Mucosa of stomach (tissue), 1 donor: ENCODE measurements at regions not wholly inside any gene's neighbourhood (a gene's known extent, or its start where the extent isn't known, plus 50 kb on each side); places are given as distances from the start of the nearest gene placed in this dataset.
"Not testable (repeated sequence)": the region's sequence is repeated elsewhere in the genome, so short reads cannot be mapped to it uniquely, and the experiment has no call there.

Experiments used
- H3K27me3 ChIP-seq: one replicate; pipeline ENCODE4 v1.7.0; 2013; ENCODE audit warnings: mild to moderate bottlenecking, low read length; ENCODE audit not compliant: control insufficient read depth, insufficient read depth
- H3K36me3 ChIP-seq: one replicate; pipeline ENCODE4 v1.7.0; 2013; ENCODE audit warnings: low read length; ENCODE audit not compliant: control insufficient read depth, insufficient read depth
- H3K4me1 ChIP-seq: one replicate; pipeline ENCODE4 v1.7.0; 2013; ENCODE audit warnings: mild to moderate bottlenecking, low read length; ENCODE audit not compliant: control insufficient read depth, insufficient read depth
- H3K4me3 ChIP-seq: one replicate; pipeline ENCODE4 v1.7.0; 2013; ENCODE audit warnings: low read length
- H3K9ac ChIP-seq: one replicate; pipeline ENCODE4 v1.7.0; 2013; ENCODE audit warnings: mild to moderate bottlenecking, low read length, moderate library complexity
- H3K9me3 ChIP-seq: one replicate; pipeline ENCODE4 v1.7.0; 2013; ENCODE audit warnings: mild to moderate bottlenecking, low read length, moderate library complexity; ENCODE audit not compliant: control insufficient read depth
- donor health status: Pancreatic carcinoma.

DNA sequence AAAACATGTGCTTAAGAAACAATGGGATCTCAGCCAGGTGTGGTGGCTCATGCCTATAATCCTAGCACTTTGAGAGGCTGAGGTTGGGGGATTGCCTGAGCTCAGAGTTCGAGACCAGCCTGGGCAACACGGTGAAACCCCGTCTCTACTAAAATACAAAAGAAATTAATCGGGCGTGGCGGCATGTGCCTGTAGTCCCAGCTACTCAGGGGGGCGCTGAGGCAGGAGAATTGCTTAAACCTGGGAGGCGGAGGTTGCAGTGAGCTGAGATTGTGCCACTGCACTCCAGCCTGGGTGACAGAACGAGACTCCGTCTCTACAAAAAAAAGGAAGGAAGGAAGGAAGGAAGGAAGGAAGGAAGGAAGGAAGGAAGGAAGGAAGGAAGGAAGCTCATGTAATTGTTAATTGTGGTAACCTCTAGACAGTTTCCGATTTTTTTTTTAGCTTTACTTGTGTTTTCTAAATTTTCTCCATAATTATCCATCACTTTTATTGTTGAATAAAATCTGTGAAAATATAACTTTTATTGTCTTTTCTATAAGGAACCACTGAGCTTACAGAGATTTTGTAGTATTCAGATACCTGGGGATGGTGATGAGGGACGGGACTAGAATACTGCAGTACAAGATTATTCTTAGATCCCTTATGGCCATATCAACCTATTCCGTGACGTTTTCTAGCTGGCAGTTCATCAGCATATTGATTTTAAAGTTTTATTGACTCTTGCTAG lies 506.9 kb downstream of the NR2F2 start:
- no peaks in the 10 kb centered on the region for H3K27me3 ChIP-seq
- no peak overlapping the region for H3K9ac ChIP-seq
- no peak overlapping the region for H3K4me3 ChIP-seq
- no peaks in the 10 kb centered on the region for H3K4me1 ChIP-seq
- no peaks in the 10 kb centered on the region for H3K9me3 ChIP-seq
- H3K36me3 ChIP-seq, result no peaks in the 10 kb centered on the region

DNA sequence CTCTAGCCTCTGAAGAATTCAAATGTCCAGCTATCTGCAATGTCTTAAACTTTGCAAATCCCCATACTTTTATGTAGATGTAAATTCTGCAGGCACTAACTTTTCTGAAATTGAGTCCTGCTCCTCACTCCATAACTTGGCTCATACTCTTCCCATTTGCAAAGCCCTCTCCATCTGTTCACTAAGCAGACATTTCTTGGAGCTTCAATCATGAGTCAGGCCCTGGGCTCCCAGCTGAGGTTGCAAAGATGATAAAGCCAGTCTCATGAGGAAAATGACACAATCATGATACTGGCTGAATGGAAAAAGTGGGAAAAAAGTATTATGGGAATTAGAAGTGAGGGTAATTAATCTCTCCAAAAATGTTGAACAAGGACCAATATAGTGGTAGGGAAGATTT lies 507.6 kb downstream of the NR2F2 start:
- Histone ChIP-seq H3K4me1 (no peaks in the 10 kb centered on the region), H3K9me3 (no peaks in the 10 kb centered on the region), H3K27me3 (no peaks in the 10 kb centered on the region), H3K9ac (no peak overlapping the region), H3K4me3 (no peak overlapping the region), H3K36me3 (no peaks in the 10 kb centered on the region)

DNA sequence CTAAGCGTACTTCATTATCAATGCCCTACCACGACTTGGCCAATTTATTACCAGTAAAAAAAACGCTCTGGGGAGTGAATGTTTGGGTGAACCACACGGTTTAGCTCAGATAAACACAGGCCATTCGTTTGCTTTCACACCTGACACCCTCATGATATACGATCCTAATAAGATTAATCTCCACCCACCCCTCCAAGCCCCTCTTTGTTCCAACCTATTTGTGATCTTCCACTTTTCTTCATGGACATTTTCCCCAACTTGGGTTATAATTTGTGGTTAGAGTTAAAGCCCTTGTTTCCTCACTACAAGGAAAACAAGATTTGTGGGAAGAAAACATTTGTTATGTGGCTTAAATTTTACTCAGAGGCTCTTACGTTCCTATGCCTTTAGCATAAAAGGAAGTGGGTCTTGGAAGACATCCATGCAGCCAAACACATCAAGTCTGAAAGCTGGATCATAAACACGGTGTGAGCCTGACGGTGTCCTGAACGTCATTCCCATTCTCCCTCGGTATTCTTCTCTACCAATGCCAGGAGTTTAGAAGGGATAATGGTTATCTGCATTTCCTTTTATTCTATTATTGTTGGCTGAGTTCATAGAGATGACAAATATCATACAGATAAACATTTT lies 518.9 kb downstream of the NR2F2 start:
- H3K36me3 ChIP-seq, result no peaks in the 10 kb centered on the region
- no peaks in the 10 kb centered on the region for H3K9me3 ChIP-seq
- H3K4me1 ChIP-seq, result no peaks in the 10 kb centered on the region
- no peak overlapping the region for H3K4me3 ChIP-seq
- H3K27me3 ChIP-seq, result no peaks in the 10 kb centered on the region
- H3K9ac ChIP-seq, result no peak overlapping the region

DNA sequence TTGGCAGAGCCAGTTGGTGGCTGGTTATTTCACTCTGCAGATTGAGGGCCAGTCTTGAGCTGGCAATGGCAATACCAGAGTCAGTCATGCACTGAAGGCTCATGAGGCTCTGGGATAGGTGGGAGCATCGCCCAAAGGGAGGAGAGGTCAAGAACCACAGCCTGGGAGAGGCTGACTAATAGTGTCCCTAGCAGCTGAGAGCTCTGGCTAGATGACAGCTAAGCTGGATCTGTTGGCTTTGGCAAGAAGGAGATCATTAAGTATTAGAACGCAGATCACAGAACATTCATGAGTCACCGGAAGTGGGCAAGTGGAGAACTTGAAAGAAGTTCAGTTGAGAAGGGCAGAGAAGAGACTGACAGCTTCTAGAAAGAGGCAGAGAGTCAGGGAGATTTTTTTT lies 521.1 kb downstream of the NR2F2 start:
- H3K4me3 ChIP-seq, result no peak overlapping the region
- no peaks in the 10 kb centered on the region for H3K27me3 ChIP-seq
- no peak overlapping the region for H3K9ac ChIP-seq
- H3K9me3 ChIP-seq, result no peaks in the 10 kb centered on the region
- no peaks in the 10 kb centered on the region for H3K4me1 ChIP-seq
- no peaks in the 10 kb centered on the region for H3K36me3 ChIP-seq

DNA sequence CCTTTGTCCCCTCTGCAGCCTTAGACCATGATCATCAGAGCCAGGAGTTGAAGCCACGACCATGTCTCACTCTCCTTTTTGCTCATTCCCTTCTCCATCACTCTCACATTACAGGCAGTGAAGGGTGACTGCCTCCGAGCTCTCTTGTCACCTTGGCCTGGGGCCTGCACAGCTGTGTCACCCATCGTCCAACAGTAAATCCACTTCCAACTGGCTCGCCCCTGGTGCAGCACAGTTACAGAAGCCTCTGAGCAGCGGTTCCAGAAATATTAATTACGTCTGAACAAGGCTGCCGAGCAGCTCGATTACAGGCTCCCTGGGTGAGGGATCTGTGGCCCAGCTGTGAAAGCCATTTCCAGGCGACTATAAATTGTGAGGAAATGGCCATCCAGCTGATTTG lies 528.2 kb downstream of the NR2F2 start:
- H3K9me3 ChIP-seq, result no peaks in the 10 kb centered on the region
- H3K4me3 ChIP-seq, result no peak overlapping the region
- no peaks in the 10 kb centered on the region for H3K4me1 ChIP-seq
- H3K36me3 ChIP-seq, result no peaks in the 10 kb centered on the region
- no peak overlapping the region for H3K9ac ChIP-seq
- no peaks in the 10 kb centered on the region for H3K27me3 ChIP-seq

DNA sequence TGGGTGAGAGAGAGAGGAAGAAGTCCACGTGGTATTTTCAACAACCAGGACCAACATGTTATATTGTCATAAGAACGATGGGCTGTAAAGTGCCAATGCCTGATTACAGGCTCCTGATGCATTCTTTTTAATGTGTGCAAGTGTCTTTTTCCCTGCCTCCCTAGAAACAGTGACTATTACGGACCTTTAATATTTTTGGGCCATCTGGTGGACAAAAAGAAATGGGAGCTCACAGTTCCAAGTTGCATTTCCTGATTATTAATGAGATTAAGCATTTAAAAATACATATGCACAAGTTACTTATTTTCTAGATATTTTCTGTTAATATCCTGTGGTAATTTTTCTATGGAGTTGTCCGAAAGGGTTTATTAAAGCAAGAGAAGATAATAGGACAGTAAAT lies 530.2 kb downstream of the NR2F2 start:
- Histone ChIP-seq H3K36me3 (no peaks in the 10 kb centered on the region), H3K9me3 (no peaks in the 10 kb centered on the region), H3K4me3 (no peak overlapping the region), H3K27me3 (no peaks in the 10 kb centered on the region), H3K9ac (no peak overlapping the region), H3K4me1 (no peaks in the 10 kb centered on the region)

DNA sequence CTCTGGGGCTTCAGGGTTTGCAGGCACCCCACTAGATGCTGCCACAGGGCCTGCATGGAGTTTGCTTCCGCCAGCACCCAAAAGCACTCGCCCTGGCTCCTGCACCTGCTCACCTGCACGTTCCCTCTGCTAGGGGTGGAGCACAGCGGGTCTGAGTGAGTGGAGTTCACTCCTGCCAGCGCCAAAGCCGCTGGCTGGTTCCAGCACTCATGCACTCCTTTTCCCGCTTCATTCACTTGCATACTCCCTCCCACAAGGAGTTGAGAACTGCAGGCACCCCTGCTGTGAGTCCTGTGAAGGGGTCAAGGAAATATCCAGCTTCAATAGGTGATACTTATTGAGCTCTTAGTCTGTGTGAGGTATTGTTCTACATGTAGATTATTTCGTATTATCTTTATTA lies 537.5 kb downstream of the NR2F2 start:
- no peaks in the 10 kb centered on the region for H3K4me1 ChIP-seq
- H3K9me3 ChIP-seq, result no peaks in the 10 kb centered on the region
- H3K4me3 ChIP-seq, result no peak overlapping the region
- no peak overlapping the region for H3K9ac ChIP-seq
- no peaks in the 10 kb centered on the region for H3K27me3 ChIP-seq
- no peaks in the 10 kb centered on the region for H3K36me3 ChIP-seq

DNA sequence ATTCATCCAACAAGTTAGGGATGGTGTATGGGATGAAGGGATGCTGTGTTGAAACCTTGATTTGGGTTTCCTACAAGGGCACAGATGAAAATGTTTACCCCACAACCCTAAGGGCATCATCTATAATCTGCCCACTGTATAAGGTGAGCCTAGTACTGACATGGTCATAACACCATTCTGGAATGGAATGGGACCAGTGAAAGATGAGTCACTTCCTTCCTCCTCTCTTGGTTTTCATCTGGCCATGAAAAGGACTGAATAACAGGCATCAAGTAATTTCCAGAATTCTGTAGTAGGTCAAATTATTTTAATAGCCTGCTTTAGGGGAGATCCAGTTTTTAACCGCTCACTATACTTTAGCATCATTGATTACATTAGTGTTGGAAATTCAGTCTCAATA lies 538.6 kb downstream of the NR2F2 start:
- Histone ChIP-seq H3K9ac (no peak overlapping the region), H3K36me3 (no peaks in the 10 kb centered on the region), H3K4me3 (no peak overlapping the region), H3K27me3 (no peaks in the 10 kb centered on the region), H3K4me1 (no peaks in the 10 kb centered on the region), H3K9me3 (no peaks in the 10 kb centered on the region)

DNA sequence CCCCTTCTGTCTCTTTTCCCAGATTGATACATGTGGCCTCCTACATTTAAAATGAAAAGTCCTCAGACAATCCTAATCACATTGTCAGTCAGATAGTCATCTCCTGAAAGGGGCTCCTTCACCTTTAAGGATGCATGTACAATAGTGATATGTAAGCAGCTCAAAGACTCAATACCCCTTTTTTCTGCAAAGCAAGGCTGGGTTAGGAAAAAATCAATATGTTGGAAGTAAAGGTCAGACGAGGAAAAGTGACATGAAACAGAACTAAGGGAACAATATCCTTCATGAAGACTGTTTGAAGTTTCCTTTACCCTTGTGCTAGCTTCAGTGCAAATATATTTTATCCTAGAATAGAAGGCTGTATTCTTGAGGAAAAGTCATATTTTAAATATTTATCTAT lies 539.3 kb downstream of the NR2F2 start:
- Histone ChIP-seq H3K9ac (no peak overlapping the region), H3K4me3 (no peak overlapping the region), H3K9me3 (no peaks in the 10 kb centered on the region), H3K27me3 (no peaks in the 10 kb centered on the region), H3K36me3 (no peaks in the 10 kb centered on the region), H3K4me1 (no peaks in the 10 kb centered on the region)

DNA sequence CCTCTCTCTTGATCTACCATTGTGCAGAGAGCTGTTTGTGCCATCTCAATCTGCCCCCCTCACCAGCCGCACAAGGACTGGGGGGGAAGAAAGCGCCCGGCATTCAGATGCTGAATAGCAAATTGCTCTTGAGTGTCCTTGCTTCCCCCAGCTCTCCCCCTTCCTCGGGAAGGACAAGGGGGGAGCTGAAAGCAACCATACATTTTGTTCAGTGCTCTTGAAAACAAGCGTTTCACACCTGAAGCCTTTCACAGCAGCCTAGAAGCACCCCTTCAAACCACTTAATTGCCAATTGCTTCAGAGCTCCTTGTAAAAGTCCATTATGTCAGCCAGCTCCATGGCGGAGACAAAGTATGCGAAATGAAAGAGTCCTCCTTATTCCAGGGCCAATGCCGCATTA lies 540.1 kb downstream of the NR2F2 start:
- H3K9me3 ChIP-seq, result no peaks in the 10 kb centered on the region
- H3K36me3 ChIP-seq, result no peaks in the 10 kb centered on the region
- H3K27me3 ChIP-seq, result no peaks in the 10 kb centered on the region
- no peak overlapping the region for H3K4me3 ChIP-seq
- H3K4me1 ChIP-seq, result no peaks in the 10 kb centered on the region
- H3K9ac ChIP-seq, result no peak overlapping the region

DNA sequence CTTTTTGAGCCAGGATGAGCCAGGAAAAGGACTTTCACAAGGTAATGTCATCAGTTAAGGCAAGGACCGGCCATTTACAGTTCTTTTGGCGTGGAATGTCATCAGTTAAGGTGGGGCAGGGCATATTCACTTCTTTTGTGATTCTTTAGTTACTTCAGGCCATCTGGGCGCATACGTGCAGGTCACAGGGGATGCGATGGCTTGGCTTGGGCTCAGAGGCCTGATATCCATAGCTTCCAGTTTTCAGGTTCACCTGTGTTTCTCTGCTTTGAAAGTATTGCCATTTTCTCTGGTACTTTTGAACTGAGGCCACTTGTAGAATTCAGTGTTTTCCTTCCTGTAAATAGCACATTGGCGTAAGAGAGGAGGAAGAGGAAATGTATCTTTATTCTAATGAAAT lies 546.9 kb downstream of the NR2F2 start:
- H3K4me3 ChIP-seq, H3K9me3 ChIP-seq, H3K36me3 ChIP-seq, H3K27me3 ChIP-seq, H3K4me1 ChIP-seq, H3K9ac ChIP-seq: not testable (repeated sequence)

DNA sequence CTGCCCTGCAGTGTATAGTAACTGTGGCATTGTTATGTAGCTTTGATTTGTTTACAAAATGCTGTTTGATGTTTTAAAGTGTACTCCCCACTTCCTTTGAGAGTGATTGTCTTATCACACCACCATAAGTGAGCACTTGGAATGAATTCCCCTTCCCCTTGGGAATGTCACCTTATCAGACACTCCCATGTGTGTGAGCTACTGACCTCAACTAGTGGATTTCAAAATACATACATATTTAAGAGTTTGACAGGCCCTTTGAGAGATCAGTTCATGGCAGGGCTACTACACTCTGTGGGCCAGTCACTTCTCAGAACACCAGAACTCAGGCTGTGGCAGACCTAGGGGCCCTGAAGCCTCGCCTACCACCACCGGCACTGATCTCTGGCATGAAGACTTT lies 547.6 kb downstream of the NR2F2 start:
- no peaks in the 10 kb centered on the region for H3K27me3 ChIP-seq
- no peaks in the 10 kb centered on the region for H3K36me3 ChIP-seq
- no peaks in the 10 kb centered on the region for H3K9me3 ChIP-seq
- no peak overlapping the region for H3K9ac ChIP-seq
- H3K4me3 ChIP-seq, result no peak overlapping the region
- no peaks in the 10 kb centered on the region for H3K4me1 ChIP-seq
